ENCODE measurements at regions not wholly inside any gene's neighbourhood (a gene's known extent, or its start where the extent isn't known, plus 50 kb on each side); places are given as distances from the start of the nearest gene placed in this dataset.
"Not testable (repeated sequence)": the region's sequence is repeated elsewhere in the genome, so short reads cannot be mapped to it uniquely, and the experiment has no call there.

GRCh38 chr14:82720431-82720830 is 1186.8 kb upstream of the SEL1L start:
- DNase-seq (ENCODE audit: low spot score), result no peak

GRCh38 chr14:82720946-82721345 is 1187.3 kb upstream of the SEL1L start:
- DNase-seq (ENCODE audit: low spot score), result no peak

GRCh38 chr14:82724316-82724715 is 1190.7 kb upstream of the SEL1L start:
- no peak for DNase-seq (ENCODE audit: low spot score)

GRCh38 chr14:82725213-82725612 is 1191.6 kb upstream of the SEL1L start:
- DNase-seq (ENCODE audit: low spot score), result no peak

GRCh38 chr14:82731526-82731925 is 1197.9 kb upstream of the SEL1L start:
- DNase-seq (ENCODE audit: low spot score), result no peak

DNA sequence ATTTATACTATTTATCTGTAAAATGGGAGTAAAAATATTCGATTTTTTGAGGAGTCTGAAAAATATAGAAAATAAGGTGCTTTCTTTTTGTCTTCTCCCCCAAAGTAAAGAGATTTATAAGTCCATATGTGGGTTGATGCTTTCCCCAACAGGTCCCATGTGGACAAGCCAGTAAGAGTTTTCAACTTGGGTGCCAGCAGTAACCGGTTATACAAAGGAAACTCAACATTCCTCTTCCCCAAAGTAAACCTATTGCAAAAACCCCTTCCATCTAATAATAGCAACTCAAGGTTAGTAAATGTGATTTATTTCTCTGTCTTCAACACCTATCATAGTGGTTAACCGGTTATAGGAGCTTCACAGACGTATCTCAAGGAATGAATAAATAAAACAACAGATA is 1206.9 kb upstream of the SEL1L start:
- DNase-seq (ENCODE audit: low spot score), result no peak

- no peak for DNase-seq (ENCODE audit: low spot score)
Observed at GRCh38 chr14:82755476-82755875, 1221.8 kb upstream of the SEL1L start.

GRCh38 chr14:82755923-82756322 is 1222.3 kb upstream of the SEL1L start:
- no peak for DNase-seq (ENCODE audit: low spot score)

GRCh38 chr14:82757776-82758175 is 1224.1 kb upstream of the SEL1L start:
- DNase-seq (ENCODE audit: low spot score), result no peak

GRCh38 chr14:82759656-82760055 is 1226.0 kb upstream of the SEL1L start:
- DNase-seq (ENCODE audit: low spot score), result no peak

GRCh38 chr14:82766123-82766522 is 1232.5 kb upstream of the SEL1L start:
- DNase-seq (ENCODE audit: low spot score), result no peak

DNA sequence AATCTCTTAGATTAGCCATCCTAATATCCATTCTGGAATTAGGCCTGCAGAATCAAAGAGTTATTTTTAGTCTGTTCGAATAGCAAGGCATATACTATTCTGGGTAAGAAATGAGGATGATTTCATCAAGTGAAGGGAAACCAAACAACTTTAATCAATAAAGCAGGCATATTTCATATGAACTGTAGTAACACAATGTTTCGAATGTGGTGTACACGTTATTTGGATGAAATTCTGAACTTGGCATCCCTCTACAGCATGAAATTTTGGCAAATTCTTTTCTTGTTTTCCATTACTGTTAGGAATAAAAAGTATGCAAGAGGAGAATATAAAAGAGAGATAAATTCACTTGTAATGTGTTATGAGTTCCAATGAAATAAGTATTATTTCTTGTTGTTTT is 1233.3 kb upstream of the SEL1L start:
- no peak for DNase-seq (ENCODE audit: low spot score)

- DNase-seq (ENCODE audit: low spot score), result no peak
Observed at GRCh38 chr14:82776958-82777357, 1243.3 kb upstream of the SEL1L start.

DNA sequence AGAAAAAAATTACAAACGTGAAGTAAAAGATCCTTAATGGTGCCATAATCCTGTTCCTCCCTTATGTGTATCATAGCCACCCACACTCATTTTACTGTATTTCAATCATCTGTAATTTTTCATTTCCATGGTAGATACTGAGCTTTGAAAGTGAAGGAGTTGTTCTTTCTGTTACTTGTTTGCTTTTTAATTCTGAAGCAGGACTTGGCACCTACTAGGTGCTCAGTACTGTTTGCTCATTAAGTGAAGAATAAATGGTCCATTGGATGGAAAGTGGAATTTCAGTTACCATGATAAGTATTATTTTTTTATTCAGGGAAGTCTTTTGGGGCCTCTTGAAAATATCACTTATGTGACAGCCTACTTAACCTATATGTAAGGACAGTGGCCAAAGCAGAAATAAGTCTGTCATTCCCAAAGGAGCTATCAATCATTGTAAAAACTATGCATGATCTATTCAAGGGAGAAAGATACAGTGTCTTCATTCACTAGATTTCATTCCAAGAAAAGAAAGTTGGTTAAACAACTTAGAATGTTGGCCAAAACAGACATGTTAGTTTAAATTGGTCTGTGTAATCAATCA is 1244.4 kb upstream of the SEL1L start:
- no peak for DNase-seq (ENCODE audit: low spot score)

DNA sequence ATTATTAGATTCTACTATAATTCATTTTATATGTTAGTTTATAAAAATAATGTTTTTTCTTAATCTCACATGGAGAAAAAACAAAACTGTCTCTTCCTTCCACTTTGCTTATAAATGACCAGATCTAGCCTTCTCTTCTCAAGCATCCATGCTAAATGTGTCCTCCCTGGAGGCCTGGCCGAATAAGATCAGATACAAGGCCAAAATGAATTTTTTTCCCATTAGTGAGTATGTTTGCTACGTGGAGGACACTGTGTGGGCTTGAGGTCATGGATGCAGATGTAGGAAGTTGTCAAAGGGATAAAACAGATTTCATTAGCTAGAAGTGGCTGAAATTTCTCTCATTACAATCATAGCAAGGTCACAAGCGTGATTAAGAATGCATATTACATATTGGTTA is 1244.9 kb upstream of the SEL1L start:
- DNase-seq (ENCODE audit: low spot score), result no peak

DNA sequence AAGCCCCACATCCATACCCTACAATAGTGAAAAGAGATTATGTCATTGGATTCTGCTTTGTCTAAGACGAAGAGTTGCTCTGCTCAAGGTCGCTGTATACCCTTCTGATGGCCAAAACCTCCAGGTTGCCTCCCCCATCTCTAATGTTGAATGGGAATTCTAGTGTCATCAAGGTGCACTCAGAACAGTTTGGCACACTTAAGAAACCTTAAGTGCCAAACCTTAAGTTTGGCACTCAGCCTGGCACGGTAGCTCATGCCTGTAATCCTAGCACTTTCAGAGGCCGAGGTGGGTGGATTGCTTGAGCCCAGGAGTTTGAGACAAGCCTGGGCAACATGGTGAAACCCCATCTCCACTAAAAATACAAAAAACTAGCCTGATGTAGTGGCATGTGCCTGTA is 1245.6 kb upstream of the SEL1L start:
- no peak for DNase-seq (ENCODE audit: low spot score)

- no peak for DNase-seq (ENCODE audit: low spot score)
Observed at GRCh38 chr14:82785756-82786482, 1252.3 kb upstream of the SEL1L start.

GRCh38 chr14:82786483-82786880 is 1252.8 kb upstream of the SEL1L start:
- no peak for DNase-seq (ENCODE audit: low spot score)

GRCh38 chr14:82796086-82796485 is 1262.4 kb upstream of the SEL1L start:
- no peak for DNase-seq (ENCODE audit: low spot score)

DNA sequence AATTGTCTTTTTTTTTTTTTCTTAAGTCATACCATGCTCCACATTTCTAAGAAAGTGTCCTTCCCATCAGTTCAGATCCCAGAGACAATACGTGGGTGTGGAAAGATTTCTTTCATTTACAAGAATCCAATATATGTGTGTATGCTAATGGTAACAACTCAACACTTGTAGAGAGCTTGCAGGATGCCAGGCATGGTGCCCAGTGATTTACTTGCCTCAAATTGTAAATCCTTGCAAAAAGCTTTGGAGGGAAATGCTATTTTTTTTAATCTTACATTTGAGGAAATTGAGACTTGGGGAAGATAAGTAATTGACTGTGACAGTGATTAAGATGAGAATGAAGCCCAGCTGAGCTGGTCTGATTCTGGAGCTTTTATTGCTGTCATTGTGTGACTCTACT is 1264.6 kb upstream of the SEL1L start:
- no peak for DNase-seq (ENCODE audit: low spot score)

- no peak for DNase-seq (ENCODE audit: low spot score)
Observed at GRCh38 chr14:82805892-82806825, 1272.5 kb upstream of the SEL1L start.

DNA sequence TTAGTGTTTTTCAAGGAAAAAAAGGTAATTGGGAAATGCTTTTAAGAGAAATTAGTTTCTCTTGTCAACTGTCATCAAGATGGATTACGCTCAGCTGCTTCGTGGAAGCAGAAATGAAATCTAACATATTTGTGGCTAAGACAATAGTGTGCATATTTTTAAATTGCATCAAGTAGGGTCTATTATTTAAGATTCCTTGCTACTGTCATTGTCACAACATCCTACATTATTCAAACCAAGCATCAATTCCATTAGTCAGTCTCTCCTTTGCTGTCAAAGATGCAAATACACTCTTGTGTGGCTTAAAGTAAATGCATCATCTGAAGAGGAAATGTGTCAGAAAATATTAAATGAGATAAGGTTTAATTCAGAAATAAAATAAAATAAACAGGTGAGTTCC is 1277.6 kb upstream of the SEL1L start:
- DNase-seq (ENCODE audit: low spot score), result no peak

DNA sequence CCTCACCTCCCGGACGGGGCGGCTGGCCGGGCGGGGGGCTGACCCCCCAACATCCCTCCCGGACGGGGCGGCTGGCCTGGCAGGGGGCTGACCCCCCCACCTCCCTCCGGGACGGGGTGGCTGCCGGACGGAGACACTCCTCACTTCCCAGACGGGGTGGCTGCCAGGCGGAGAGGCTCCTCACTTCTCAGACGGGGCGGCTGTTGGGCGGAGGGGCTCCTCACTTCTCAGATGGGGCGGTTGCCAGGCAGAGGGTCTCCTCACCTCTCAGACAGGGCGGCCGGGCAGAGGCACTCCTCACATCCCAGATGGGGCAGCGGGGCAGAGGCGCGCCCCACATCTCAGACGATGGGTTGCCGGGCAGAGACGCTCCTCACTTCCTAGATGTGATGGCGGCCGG is 1280.7 kb upstream of the SEL1L start:
- DNase-seq (ENCODE audit: low spot score), result not testable (repeated sequence)

All from CD4-positive, alpha-beta T cell treated with Interleukin-6 at 100 ng/mL for 8 hours (primary cell).